GM12878 (cell line): ENCODE measurements at regions not wholly inside any gene's neighbourhood (a gene's known extent, or its start where the extent isn't known, plus 50 kb on each side); places are given as distances from the start of the nearest gene placed in this dataset.

Experiments
- ATAC-seq: fragments of 200-7000 bp; cut with Tn5 transposase; 3 replicates; pipeline ENCODE4 v1.9.1; 2020; ENCODE audit warnings: mild to moderate bottlenecking, moderate library complexity
- BruUV-seq: library from RNA; stranded (reverse); fragments of 400-500 nt; replicated peaks from 2 replicates; lab custom pipeline; 2021; lab: Mats Ljungman, UMichigan
- CTCF ChIA-PET: fragments of 300-600 bp; sonication (Branson Sonifier 250); formaldehyde crosslinking; extraction: SDS; loops from one replicate; lab custom pipeline; 2021; ENCODE audit warnings: inconsistent platforms; lab: Yijun Ruan, JAX
- POLR2A ChIA-PET: fragments of 350-600 bp; formaldehyde crosslinking; extraction: SDS; loops from one replicate; lab custom pipeline; 2021; ENCODE audit warnings: inconsistent platforms; lab: Charles Lee
- RAD21 ChIA-PET: fragments of 300-600 bp; sonication (Branson Sonifier 250); formaldehyde crosslinking; loops from one replicate; lab custom pipeline; 2023; ENCODE audit warnings: antibody characterized with exemption; ENCODE audit not compliant: unreplicated experiment; lab: Charles Lee
- SMC1A ChIA-PET: fragments of 300-600 bp; sonication (Branson Sonifier 250); formaldehyde crosslinking; loops from one replicate; lab custom pipeline; 2023; ENCODE audit not compliant: unreplicated experiment, uncharacterized antibody; lab: Charles Lee
- DNase-seq: peaks from one replicate; pipeline ENCODE4 v3.0.0-alpha.2; 2011; ENCODE audit warnings: low read depth, low spot score
- FAIRE-seq: peaks from 3 replicates; lab custom pipeline; 2011; peaks lifted over from hg19 to GRCh38; lab: Jason Lieb, UNC
- H2AFZ ChIP-seq: 2 replicates; pipeline ENCODE4 v1.6.0; 2011; ENCODE audit warnings: low read depth, low read length, control low read depth; ENCODE audit not compliant: control insufficient read depth
- H3K27ac ChIP-seq: 2 replicates; pipeline ENCODE4 v1.5.1; 2011; ENCODE audit warnings: control low read depth; ENCODE audit not compliant: control insufficient read depth, insufficient read depth
- H3K27me3 ChIP-seq, 2 experiments: replicated peaks in 1 of 2; 2 replicates each; pipeline versions ENCODE4 v1.6.0 to v1.6.1; 2011; ENCODE audit warnings: low read length in 1 of 2; ENCODE audit not compliant: control insufficient read depth in 2 of 2, insufficient read depth in 2 of 2
- H3K36me3 ChIP-seq, 2 experiments: 2 replicates each; pipeline ENCODE4 v1.5.1; 2011; ENCODE audit warnings: low read length in 1 of 2; ENCODE audit not compliant: control insufficient read depth in 2 of 2, insufficient read depth in 2 of 2
- H3K4me1 ChIP-seq: 2 replicates; pipeline ENCODE4 v1.6.1; 2011; ENCODE audit warnings: mild to moderate bottlenecking, low read length, moderate library complexity, mixed read lengths; ENCODE audit not compliant: control insufficient read depth, insufficient read depth
- H3K4me2 ChIP-seq: 2 replicates; pipeline ENCODE4 v1.6.0; 2011; ENCODE audit warnings: control low read depth; ENCODE audit not compliant: control insufficient read depth, insufficient read depth
- H3K4me3 ChIP-seq: fragments of 200-600 bp; sonication (generic); 2 replicates; pipeline ENCODE4 v1.5.1; 2016
- H3K79me2 ChIP-seq: 2 replicates; pipeline ENCODE4 v1.6.0; 2011; ENCODE audit warnings: low read length; ENCODE audit not compliant: control insufficient read depth, insufficient read depth
- H3K9ac ChIP-seq: 2 replicates; pipeline ENCODE4 v1.8.0; 2011; ENCODE audit warnings: low read length, control low read depth, mixed read lengths; ENCODE audit not compliant: control insufficient read depth, insufficient read depth
- H3K9me3 ChIP-seq: replicated peaks from 3 replicates; pipeline ENCODE4 v1.5.1; 2011; ENCODE audit warnings: mild to moderate bottlenecking, low read length; ENCODE audit not compliant: control insufficient read depth, insufficient read depth
- H4K20me1 ChIP-seq: 2 replicates; pipeline ENCODE4 v1.6.0; 2011; ENCODE audit not compliant: control insufficient read depth, insufficient read depth
- EZH2 ChIP-seq: IDR thresholded peaks from 2 replicates; pipeline ENCODE4 v1.6.1; 2012; ENCODE audit warnings: low read depth, mild to moderate bottlenecking, control low read depth, inconsistent platforms, low read length, borderline replicate concordance; ENCODE audit not compliant: control insufficient read depth
- IKZF1 ChIP-seq: fragments of 450-650 bp; conservative IDR thresholded peaks from 2 replicates; pipeline ENCODE4 v1.6.1; 2017; ENCODE audit warnings: antibody characterized with exemption, mild to moderate bottlenecking
- MTA2 ChIP-seq: fragments of 450-650 bp; IDR thresholded peaks from 2 replicates; pipeline ENCODE4 v1.6.1; 2016; ENCODE audit warnings: low read depth, mild to moderate bottlenecking, moderate library complexity
- NKRF ChIP-seq: fragments of 450-650 bp; conservative IDR thresholded peaks from 2 replicates; pipeline ENCODE4 v1.6.1; 2017; ENCODE audit warnings: mild to moderate bottlenecking, moderate library complexity
- NRF1 ChIP-seq: conservative IDR thresholded peaks from 2 replicates; pipeline ENCODE4 v1.6.1; 2011; ENCODE audit warnings: mild to moderate bottlenecking, low read depth, low read length, improper control_type of control experiment
- RBBP5 ChIP-seq: fragments of 200-600 bp; sonication (generic); conservative IDR thresholded peaks from 2 replicates; pipeline ENCODE4 v1.6.1; 2016
- RUNX3 ChIP-seq: IDR thresholded peaks from 2 replicates; pipeline ENCODE4 v1.6.1; 2012; ENCODE audit warnings: low read length, inconsistent platforms
- SIN3A ChIP-seq: IDR thresholded peaks from 2 replicates; pipeline ENCODE4 v1.6.1; 2012; ENCODE audit warnings: low read depth, low read length, improper control_type of control experiment
- SKIL ChIP-seq: fragments of 450-650 bp; IDR thresholded peaks from 2 replicates; pipeline ENCODE4 v1.6.1; 2017; ENCODE audit warnings: mild to moderate bottlenecking, low read depth, inconsistent platforms; ENCODE audit not compliant: poor library complexity, severe bottlenecking
- SREBF1 ChIP-seq: IDR thresholded peaks from 2 replicates; pipeline ENCODE4 v1.6.1; 2012; ENCODE audit warnings: mild to moderate bottlenecking, low read length
- TCF3 ChIP-seq: IDR thresholded peaks from 2 replicates; pipeline ENCODE4 v1.6.1; 2012; ENCODE audit warnings: low read depth, mild to moderate bottlenecking, low read length, borderline replicate concordance; ENCODE audit not compliant: insufficient read depth
- TCF7 ChIP-seq: IDR thresholded peaks from 2 replicates; pipeline ENCODE4 v1.6.1; 2014; ENCODE audit warnings: antibody characterized with exemption, borderline replicate concordance
- ZBED1 ChIP-seq: IDR thresholded peaks from 2 replicates; pipeline ENCODE4 v1.6.1; 2016; ENCODE audit warnings: borderline replicate concordance
- ZNF592 ChIP-seq: fragments of 450-650 bp; IDR thresholded peaks from 2 replicates; pipeline ENCODE4 v1.6.1; 2017; ENCODE audit warnings: mild to moderate bottlenecking, moderate library complexity
- ZNF622 ChIP-seq: fragments of 450-650 bp; IDR thresholded peaks from 2 replicates; pipeline ENCODE4 v1.6.1; 2017; ENCODE audit warnings: mild to moderate bottlenecking, inconsistent platforms
- ZSCAN29 ChIP-seq: fragments of 450-650 bp; IDR thresholded peaks from 2 replicates; pipeline ENCODE4 v1.6.1; 2017; ENCODE audit warnings: mild to moderate bottlenecking, moderate library complexity
- WGBS: methylation state at CpG from one replicate; pipeline ENCODE4 v1.1.6; 2016; ENCODE audit warnings: low lambda C conversion rate; ENCODE audit not compliant: insufficient replicate concordance, insufficient coverage; ENCODE audit errors: missing lambda C conversion rate; 5-methylcytosine and 5-hydroxymethylcytosine counted together
- in situ Hi-C: fragments of 300-500 bp; cut with MboI; formaldehyde crosslinking; loops from 9 replicates; pipeline ENCODE4 v1.14.3; 2018; ENCODE audit warnings: mixed read lengths
- intact Hi-C: fragments of 100-400 bp; cut with micrococcal nuclease; formaldehyde crosslinking; loops from one replicate; pipeline ENCODE4 v1.14.2; 2022; ENCODE audit not compliant: unreplicated experiment

GRCh38 chr5:104241046-104241445 lies 678.5 kb upstream of the NUDT12 start:
- Histone ChIP-seq H3K27ac (no peak overlapping the region), H3K36me3 (no peaks in the 10 kb centered on the region), H3K79me2 (no peaks in the 10 kb centered on the region), H3K9me3 (no peaks in the 10 kb centered on the region), H2AFZ (no peak overlapping the region), H3K9ac (no peak overlapping the region), H3K4me2 (no peak overlapping the region), H4K20me1 (no peaks in the 10 kb centered on the region)
- FAIRE-seq (no peak), DNase-seq (no peak)
- POLR2A ChIA-PET, result no interaction called here
- CTCF ChIA-PET, result no interaction called here
- 40% methylated on average over 4 of the region's 4 CpGs for WGBS
- TF ChIP-seq IKZF1 (no peak), SKIL (no peak), ZBED1 (no peak), ZNF592 (no peak), ZNF622 (no peak), SREBF1 (no peak), RUNX3 (no peak), MTA2 (no peak), NRF1 (no peak), EZH2 (no peak), RBBP5 (no peak), TCF7 (no peak), NKRF (no peak), SIN3A (no peak), ZSCAN29 (no peak), TCF3 (no peak)
- TF ChIP-seq, all 136 proteins: peak for 0
- H3K4me1 ChIP-seq, result no peaks in the 10 kb centered on the region
- intact Hi-C loops (no loop called here), in situ Hi-C loops (no loop called here)
- BruUV-seq, result no TSS peak
- ATAC-seq, result no peak
- H3K4me3 ChIP-seq, result no peak overlapping the region
- no peaks in the 10 kb centered on the region for H3K27me3 ChIP-seq
- ChIA-PET SMC1A (no interaction called here), RAD21 (no interaction called here)
